ENCODE measurements at regions not wholly inside any gene's neighbourhood (a gene's known extent, or its start where the extent isn't known, plus 50 kb on each side); places are given as distances from the start of the nearest gene placed in this dataset.
"Not testable (repeated sequence)": the region's sequence is repeated elsewhere in the genome, so short reads cannot be mapped to it uniquely, and the experiment has no call there.

- no peak for FAIRE-seq
Measured at GRCh38 chr9:102497709-102498108, 497.4 kb upstream of the CYLC2 start.

GRCh38 chr9:102486976-102487375 lies 508.2 kb upstream of the CYLC2 start:
- FAIRE-seq: not testable (repeated sequence)

GRCh38 chr9:102483651-102484050 lies 511.5 kb upstream of the CYLC2 start:
- FAIRE-seq: no peak

- peak; percentile 78 for FAIRE-seq
Measured at GRCh38 chr9:102482776-102483175, 512.4 kb upstream of the CYLC2 start.

- no peak for FAIRE-seq
Measured at GRCh38 chr9:102479191-102479590, 515.9 kb upstream of the CYLC2 start.

GRCh38 chr9:102474357-102474756 lies 520.8 kb upstream of the CYLC2 start:
- no peak for FAIRE-seq

- not testable (repeated sequence) for FAIRE-seq
Measured at GRCh38 chr9:102469430-102469829, 525.7 kb upstream of the CYLC2 start.

- FAIRE-seq: no peak
Measured at GRCh38 chr9:102461156-102461819, 533.8 kb upstream of the CYLC2 start.

GRCh38 chr9:102459828-102460227 lies 535.3 kb upstream of the CYLC2 start:
- FAIRE-seq: no peak

GRCh38 chr9:102456562-102456961 lies 538.6 kb upstream of the CYLC2 start:
- FAIRE-seq: no peak

- FAIRE-seq: no peak
Measured at GRCh38 chr9:102445906-102446305, 549.2 kb upstream of the CYLC2 start.

GRCh38 chr9:102445181-102445747 lies 549.9 kb upstream of the CYLC2 start:
- FAIRE-seq: no peak

GRCh38 chr9:102439583-102439982 lies 555.5 kb upstream of the CYLC2 start:
- no peak for FAIRE-seq

- FAIRE-seq: not testable (repeated sequence)
Measured at GRCh38 chr9:102436599-102436998, 558.5 kb upstream of the CYLC2 start.

- no peak for FAIRE-seq
Measured at GRCh38 chr9:102435427-102435826, 559.7 kb upstream of the CYLC2 start.

- FAIRE-seq: no peak
Measured at GRCh38 chr9:102434545-102434944, 560.6 kb upstream of the CYLC2 start.

GRCh38 chr9:102428305-102428704 lies 566.8 kb upstream of the CYLC2 start:
- FAIRE-seq: no peak

GRCh38 chr9:102416251-102416650 lies 578.9 kb upstream of the CYLC2 start:
- not testable (repeated sequence) for FAIRE-seq

- no peak for FAIRE-seq
Measured at GRCh38 chr9:102405218-102405867, 589.8 kb upstream of the CYLC2 start.

- no peak for FAIRE-seq
Measured at GRCh38 chr9:102403514-102403913, 591.6 kb upstream of the CYLC2 start.

- no peak for FAIRE-seq
Measured at GRCh38 chr9:102398205-102398604, 596.9 kb upstream of the CYLC2 start.

GRCh38 chr9:102385620-102386019 lies 609.5 kb upstream of the CYLC2 start:
- not testable (repeated sequence) for FAIRE-seq

GRCh38 chr9:102362470-102363132 lies 624.2 kb upstream of the GRIN3A start:
- FAIRE-seq: no peak

- FAIRE-seq: no peak
Measured at GRCh38 chr9:102360846-102361245, 622.4 kb upstream of the GRIN3A start.

Measured in colon (tissue), 2 donors.